ENCODE measurements at regions not wholly inside any gene's neighbourhood (a gene's known extent, or its start where the extent isn't known, plus 50 kb on each side); places are given as distances from the start of the nearest gene placed in this dataset.

DNA sequence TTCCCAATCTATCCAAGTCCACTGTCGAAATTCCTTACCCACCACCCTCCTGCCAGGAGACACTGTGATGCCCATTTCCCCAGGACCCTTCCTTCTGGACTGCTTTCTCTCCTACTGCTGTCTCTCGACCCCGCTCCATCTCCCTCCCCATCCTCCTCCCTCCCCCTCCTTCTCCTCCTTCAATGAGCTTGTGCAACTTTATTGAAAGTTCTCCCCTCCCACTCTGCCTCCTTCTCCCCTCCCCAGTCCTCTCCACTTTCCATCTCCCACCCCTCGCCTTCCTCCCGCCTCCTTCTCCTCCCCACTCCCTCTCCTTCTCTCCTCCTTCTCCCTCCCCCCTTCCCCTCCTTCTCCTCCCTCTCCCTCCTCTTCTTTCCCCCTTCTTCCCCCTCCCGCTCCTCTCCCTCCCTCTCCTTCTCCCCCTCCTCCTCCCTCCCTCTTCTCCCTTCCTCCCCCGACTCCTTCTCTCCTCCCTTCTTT, 116.6 kb upstream of the FAT1 start:
- TF ChIP-seq POLR2AphosphoS5 (IDR thresholded peaks at IDR 0.05; ENCODE audit: low read depth, low read length) (no peak), FOXP2 (optimal IDR thresholded peaks at IDR 0.05; ENCODE audit: borderline replicate concordance, extremely low read depth, extremely low read length, insufficient read depth) (no peak), SIN3A (IDR thresholded peaks at IDR 0.05; ENCODE audit: borderline replicate concordance, insufficient read depth, low read length) (no peak), TAF1 (IDR thresholded peaks at IDR 0.05; ENCODE audit: borderline replicate concordance, insufficient read depth, low read length) (no peak)
- TF ChIP-seq, protein P1, sequence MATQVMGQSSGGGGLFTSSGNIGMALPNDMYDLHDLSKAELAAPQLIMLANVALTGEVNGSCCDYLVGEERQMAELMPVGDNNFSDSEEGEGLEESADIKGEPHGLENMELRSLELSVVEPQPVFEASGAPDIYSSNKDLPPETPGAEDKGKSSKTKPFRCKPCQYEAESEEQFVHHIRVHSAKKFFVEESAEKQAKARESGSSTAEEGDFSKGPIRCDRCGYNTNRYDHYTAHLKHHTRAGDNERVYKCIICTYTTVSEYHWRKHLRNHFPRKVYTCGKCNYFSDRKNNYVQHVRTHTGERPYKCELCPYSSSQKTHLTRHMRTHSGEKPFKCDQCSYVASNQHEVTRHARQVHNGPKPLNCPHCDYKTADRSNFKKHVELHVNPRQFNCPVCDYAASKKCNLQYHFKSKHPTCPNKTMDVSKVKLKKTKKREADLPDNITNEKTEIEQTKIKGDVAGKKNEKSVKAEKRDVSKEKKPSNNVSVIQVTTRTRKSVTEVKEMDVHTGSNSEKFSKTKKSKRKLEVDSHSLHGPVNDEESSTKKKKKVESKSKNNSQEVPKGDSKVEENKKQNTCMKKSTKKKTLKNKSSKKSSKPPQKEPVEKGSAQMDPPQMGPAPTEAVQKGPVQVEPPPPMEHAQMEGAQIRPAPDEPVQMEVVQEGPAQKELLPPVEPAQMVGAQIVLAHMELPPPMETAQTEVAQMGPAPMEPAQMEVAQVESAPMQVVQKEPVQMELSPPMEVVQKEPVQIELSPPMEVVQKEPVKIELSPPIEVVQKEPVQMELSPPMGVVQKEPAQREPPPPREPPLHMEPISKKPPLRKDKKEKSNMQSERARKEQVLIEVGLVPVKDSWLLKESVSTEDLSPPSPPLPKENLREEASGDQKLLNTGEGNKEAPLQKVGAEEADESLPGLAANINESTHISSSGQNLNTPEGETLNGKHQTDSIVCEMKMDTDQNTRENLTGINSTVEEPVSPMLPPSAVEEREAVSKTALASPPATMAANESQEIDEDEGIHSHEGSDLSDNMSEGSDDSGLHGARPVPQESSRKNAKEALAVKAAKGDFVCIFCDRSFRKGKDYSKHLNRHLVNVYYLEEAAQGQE (IDR thresholded peaks at IDR 0.05; ENCODE audit: insufficient read depth in 1 of 2, low read depth in 2 of 2, low read length in 2 of 2), result no peak

DNA sequence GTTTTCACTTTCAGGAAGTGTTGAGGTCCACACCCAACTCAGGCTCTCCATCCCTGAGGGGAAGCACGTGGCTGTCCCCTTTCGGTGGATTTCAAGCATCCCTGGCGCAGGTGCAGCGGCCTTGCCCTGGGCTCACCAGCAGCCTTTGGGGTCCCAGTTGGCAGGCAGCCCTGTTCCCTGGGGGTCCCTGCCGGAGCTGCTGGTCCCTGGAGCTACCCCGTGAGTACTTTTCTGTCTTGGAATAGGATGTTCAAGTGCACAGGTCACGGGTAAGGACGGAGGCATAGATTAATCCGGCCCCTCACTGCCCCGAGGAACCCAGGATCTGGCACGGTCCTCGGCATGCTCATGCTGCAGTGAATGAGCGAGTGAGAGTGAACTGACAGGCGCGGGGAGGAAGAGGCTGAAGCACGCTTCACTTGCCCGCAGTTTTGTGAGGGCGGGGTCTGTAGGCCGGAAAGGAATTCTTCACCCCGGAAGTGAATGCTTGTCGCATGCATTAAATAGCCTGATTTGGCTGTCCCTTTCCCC, 117.2 kb upstream of the FAT1 start:
- TF ChIP-seq, protein P1 (IDR thresholded peaks at IDR 0.05; ENCODE audit: insufficient read depth in 1 of 2, low read depth in 2 of 2, low read length in 2 of 2), result no peak
- TF ChIP-seq POLR2AphosphoS5 (IDR thresholded peaks at IDR 0.05; ENCODE audit: low read depth, low read length), result no peak
- TF ChIP-seq TAF1 (IDR thresholded peaks at IDR 0.05; ENCODE audit: borderline replicate concordance, insufficient read depth, low read length), result no peak
- TF ChIP-seq FOXP2 (optimal IDR thresholded peaks at IDR 0.05; ENCODE audit: borderline replicate concordance, extremely low read depth, extremely low read length, insufficient read depth), result no peak
- TF ChIP-seq SIN3A (IDR thresholded peaks at IDR 0.05; ENCODE audit: borderline replicate concordance, insufficient read depth, low read length), result no peak

DNA sequence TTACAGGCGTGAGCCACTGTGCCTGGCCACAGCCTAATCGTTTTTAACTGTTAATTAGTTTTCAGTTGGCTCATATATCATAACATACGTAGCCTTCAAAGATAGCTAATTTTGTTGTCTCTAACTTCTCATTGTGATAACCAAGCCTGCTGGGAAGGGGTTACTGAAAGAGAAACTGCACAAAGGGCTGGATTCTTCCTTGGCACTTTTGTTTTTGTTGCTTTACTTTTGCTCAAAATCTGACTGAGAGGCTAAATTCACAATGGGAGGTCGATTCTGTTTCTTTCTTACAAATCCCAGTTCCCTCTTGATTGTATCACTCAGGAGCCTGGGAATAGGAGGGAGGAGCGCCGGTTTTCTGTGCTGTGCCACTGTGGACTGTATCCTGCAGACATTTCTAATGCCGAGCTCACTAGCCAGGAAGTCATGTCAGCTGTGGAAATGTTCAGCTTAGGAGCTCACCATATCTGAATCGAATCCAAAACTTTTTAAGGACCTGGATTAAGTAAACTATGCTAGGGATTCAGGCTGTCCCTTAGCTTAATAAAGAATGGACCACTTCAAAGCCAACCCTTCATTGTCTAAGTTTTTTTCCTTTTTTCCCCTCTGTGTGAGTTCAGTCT, 120.5 kb upstream of the FAT1 start:
- TF ChIP-seq POLR2AphosphoS5 (IDR thresholded peaks at IDR 0.05; ENCODE audit: low read depth, low read length) (no peak), TAF1 (IDR thresholded peaks at IDR 0.05; ENCODE audit: borderline replicate concordance, insufficient read depth, low read length) (no peak), SIN3A (IDR thresholded peaks at IDR 0.05; ENCODE audit: borderline replicate concordance, insufficient read depth, low read length) (no peak), FOXP2 (optimal IDR thresholded peaks at IDR 0.05; ENCODE audit: borderline replicate concordance, extremely low read depth, extremely low read length, insufficient read depth) (no peak)
- TF ChIP-seq, protein P1 (IDR thresholded peaks at IDR 0.05; ENCODE audit: insufficient read depth in 1 of 2, low read depth in 2 of 2, low read length in 2 of 2), result no peak

DNA sequence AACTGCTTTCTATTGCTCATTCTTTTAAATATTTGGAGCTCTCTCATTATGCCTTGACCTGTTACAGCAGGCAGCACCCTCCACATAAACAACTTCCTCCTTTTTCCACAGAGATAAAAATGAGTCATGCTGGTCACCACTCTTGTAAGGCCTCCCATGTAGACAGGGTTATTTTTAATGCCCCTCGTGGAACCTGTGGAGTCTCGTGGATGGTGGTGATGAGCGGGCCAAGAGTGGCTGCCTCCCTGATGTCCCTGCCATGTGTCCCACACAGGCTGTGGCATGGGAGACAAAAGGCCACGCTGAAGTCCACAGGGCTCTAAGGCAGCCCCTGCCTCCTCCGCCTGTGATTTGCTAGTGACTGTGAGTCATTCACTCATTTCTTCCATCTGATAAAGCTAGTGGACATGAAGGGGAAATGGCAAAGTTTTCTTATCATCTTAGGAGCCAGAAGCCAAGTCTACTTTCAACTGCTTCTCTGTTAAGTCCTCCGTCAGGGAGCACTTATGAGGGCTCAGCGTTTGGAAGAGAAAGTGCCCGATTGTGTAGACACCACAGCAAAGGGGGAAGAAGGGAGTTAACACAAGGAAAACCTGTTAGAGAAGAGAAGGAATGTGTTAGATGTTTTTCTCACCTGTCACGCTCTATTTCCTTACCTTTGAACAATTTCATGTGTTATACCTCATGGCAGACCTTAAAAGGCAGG, 121.6 kb upstream of the FAT1 start:
- TF ChIP-seq TAF1 (IDR thresholded peaks at IDR 0.05; ENCODE audit: borderline replicate concordance, insufficient read depth, low read length), result no peak
- TF ChIP-seq FOXP2 (optimal IDR thresholded peaks at IDR 0.05; ENCODE audit: borderline replicate concordance, extremely low read depth, extremely low read length, insufficient read depth), result no peak
- TF ChIP-seq SIN3A (IDR thresholded peaks at IDR 0.05; ENCODE audit: borderline replicate concordance, insufficient read depth, low read length), result no peak
- TF ChIP-seq POLR2AphosphoS5 (IDR thresholded peaks at IDR 0.05; ENCODE audit: low read depth, low read length), result no peak
- TF ChIP-seq, protein P1 (IDR thresholded peaks at IDR 0.05; ENCODE audit: insufficient read depth in 1 of 2, low read depth in 2 of 2, low read length in 2 of 2), result no peak
